Superior temporal gyrus (tissue), 1 donor: ENCODE measurements at regions not wholly inside any gene's neighbourhood (a gene's known extent, or its start where the extent isn't known, plus 50 kb on each side); places are given as distances from the start of the nearest gene placed in this dataset.
A peak's percentile ranks its signal among the peaks of the same experiment; 100 is the strongest.
"Not testable (repeated sequence)": the region's sequence is repeated elsewhere in the genome, so short reads cannot be mapped to it uniquely, and the experiment has no call there.

Experiments
- DNase-seq: peaks from one replicate; pipeline ENCODE4 v3.0.0-alpha.2; 2016; ENCODE audit errors: extremely low spot score

GRCh38 chr18:33854086-33854826 lies 276.2 kb downstream of the ASXL3 start:
- no peak for DNase-seq

DNA sequence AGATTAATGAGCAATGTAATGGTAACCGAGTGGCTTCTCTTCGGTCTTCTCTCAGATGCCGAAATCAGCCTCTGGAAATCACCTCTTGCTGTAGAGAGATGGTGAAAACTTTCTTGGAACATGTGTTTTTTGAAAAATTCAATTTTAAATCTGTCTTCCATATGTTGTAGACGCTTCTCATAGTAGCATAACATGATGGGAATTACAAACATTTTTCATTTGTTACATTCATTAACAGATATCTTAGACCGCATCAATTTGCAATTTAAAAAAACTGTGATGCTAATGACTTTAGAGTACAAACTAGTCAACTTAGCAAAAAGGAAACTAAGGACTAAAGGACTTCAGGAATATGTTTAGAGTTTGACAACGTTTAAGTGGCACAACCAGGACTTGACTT lies 275.2 kb downstream of the ASXL3 start:
- DNase-seq = no peak

DNA sequence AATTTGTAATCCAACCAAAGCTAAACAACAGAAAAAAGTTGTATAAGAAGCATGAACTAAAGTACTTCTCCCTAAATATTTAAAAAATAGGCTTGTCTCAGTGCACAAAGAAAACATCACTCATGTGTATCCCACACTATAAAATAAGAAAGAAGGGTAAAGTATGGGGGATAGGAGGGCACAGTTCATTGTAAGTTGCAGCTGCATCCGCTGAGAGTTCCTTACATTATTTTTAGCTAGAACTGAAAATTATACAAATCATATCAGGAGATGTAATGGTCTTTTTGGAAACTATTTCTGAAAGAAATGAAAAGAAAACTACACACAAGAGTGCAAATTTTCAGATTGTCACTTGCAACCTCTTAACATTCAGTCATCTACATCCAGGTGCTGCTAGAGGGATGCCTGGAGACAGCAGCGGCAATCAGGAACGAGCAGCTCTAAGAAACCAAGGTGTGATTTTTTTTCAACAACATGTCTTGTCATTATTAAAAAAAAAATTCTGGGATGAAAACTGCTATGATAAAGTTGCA lies 273.6 kb downstream of the ASXL3 start:
- DNase-seq = no peak

GRCh38 chr18:33849731-33850130 lies 271.7 kb downstream of the ASXL3 start:
- no peak for DNase-seq

- peak; percentile 37 for DNase-seq
Observed at GRCh38 chr18:33844232-33844631, 266.2 kb downstream of the ASXL3 start.

DNA sequence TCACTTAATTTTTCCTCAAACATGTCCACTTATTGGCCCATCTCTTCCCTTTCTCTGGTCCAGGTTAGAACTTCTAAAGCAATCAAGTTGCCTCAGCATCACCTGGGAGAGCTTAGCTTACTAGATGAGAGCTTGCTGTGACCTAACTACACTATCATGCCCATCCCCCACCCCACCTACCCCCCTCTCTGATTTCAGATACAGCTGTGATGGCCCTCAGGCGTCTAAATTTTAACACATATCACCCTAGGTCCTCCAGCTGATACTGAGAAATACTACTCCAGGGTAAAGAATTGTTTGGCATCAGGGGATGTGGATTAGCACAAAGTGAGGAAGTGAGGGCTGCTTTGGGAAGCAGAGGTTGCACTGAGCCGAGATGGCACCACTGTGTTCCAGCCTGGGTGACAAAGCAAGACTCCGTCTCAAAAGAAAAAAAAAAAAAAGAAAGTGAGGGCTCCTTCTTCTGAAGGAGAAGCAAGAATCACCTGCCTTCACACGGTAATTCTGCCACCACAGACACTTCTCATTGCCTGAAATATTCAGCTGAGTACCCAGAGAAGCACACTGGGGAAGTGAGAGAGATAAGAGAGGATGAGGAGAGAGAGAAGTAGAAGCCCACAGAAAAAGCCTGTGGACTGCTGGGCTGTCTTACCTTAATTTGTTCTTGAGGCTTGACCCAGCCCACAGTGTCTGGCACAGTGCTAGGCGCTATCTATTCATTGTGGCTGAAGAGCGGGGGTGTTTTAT lies 263.4 kb downstream of the ASXL3 start:
- no peak for DNase-seq

DNA sequence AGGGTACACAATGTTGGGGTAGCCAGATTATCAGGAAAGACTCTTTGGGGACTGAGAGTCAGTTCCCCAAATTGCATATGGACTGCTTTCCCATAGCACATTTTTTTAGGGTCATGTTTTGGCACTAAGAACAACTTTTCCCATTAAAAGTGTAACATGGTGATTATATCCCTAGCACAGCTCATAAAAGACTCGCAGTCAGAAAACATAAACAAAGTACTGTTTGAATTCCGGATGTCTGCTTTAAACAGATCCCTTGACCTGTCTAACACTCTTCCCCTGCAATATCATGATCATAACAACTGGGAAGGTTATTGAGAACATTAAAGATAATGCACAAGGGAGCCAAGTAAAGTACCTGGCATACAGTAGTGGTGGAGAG lies 262.2 kb downstream of the ASXL3 start:
- DNase-seq = no peak

DNA sequence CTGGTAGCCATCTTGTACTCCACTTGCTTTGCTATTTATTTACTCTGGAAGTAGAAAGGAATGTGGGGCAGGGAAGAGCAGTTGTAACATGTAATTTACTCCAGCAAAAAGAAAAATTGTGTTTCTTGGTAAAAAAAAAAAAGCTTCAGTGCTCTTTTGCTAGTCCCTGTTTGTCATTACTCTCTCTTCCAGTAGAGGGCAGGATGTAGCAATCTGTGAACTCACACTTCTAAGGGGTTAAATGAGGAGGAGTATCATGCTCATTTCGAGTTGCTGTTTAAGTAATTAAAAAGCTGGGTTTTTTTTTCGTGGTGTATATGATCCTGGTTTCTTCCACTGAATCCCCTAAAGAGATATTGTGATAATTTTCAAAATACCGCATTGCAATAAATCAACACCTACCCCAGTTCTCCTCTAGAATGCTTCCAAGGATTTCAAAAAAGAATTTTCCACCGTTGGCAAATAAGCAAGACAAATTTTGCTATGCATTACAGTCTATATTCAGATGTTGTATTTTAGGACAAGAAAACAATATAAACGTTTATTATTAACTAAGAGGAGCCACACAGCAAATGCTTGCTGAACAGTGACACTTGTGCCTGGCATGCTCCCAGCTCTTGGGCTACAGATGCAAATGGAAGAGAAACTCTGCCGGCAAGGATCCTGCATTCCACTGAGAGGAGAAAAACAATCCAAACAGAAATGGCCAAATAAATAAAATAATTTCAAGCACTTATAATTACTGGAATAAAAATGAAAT lies 261.6 kb downstream of the ASXL3 start:
- DNase-seq = peak; percentile 84

DNA sequence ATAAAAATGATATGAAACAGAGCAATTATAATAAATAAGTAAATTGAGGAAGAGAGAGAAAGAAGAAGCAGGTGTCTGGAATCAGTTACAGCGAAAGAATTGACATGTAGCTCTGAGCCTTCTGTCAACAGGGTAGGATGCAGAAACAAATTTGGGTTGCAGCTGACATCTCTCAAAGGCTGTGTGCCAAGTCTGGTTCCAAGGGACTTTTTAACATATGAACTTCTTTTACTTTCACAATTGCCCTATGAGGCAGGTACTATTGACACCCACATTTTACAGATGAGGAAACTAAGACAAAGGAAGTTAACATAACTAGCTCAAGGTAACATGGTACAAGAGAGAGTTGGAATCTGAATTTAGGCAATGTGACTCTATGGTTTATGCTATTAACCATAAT lies 260.0 kb downstream of the ASXL3 start:
- no peak for DNase-seq

DNA sequence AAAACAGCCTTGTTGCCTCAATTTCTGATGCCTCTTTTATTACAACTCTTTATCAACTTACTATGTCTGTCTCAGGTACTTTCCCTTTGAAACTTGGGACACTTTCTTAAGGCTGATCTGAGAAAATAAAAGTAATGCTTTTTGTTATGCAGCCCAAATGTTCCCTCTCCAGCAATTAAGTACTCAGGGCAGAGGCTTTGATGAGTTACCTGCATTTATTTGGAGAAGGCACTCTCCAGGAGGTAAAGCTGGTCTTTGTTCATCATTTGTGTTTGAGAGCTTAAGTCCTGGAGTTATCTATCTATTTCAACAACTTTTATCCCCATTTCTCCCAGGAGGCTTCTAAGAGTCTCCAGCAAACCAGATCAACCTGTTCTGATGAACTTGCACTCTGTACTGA lies 259.2 kb downstream of the ASXL3 start:
- DNase-seq = no peak

DNA sequence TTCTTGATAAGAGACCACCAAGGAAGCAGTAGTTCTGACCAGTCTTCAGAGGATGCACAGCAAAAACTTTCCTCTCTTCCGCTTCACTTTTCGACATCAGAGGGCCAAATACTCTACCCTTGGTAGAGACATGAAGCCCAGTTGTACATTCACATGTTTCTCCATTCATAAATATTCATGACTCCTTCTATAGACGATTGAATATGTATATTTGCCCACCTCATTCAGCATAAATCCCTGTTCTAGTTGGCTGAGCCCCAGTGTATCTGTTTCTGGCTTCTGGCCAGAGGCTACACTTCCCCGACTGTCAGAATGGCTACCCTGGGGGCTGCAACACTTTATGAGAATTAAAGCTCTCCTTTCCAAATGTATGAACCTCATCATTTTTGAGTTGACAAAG lies 258.5 kb downstream of the ASXL3 start:
- no peak for DNase-seq

- DNase-seq = no peak
Observed at GRCh38 chr18:33835419-33835818, 257.4 kb downstream of the ASXL3 start.

GRCh38 chr18:33833842-33834241 lies 255.8 kb downstream of the ASXL3 start:
- no peak for DNase-seq

GRCh38 chr18:33831424-33831823 lies 253.4 kb downstream of the ASXL3 start:
- no peak for DNase-seq

- no peak for DNase-seq
Observed at GRCh38 chr18:33830213-33830612, 252.2 kb downstream of the ASXL3 start.

DNA sequence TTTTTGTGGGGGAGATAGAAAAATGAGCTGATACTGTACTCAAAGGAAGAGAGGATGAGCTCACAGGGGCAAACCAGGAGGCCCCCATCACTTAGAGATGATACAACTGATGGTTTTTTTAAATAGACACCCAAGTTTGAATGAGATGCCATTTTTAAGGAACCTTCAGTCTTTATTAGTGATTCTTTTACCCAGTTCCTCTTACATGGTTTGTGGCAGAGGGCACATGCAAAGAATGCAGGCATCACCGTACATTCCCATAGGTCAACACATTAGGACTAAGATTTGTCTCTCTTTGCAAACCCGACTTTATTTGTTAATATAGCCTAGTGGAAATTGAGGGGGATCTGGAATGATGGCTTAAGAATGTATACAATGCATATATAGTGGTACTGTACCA lies 250.9 kb downstream of the ASXL3 start:
- no peak for DNase-seq

DNA sequence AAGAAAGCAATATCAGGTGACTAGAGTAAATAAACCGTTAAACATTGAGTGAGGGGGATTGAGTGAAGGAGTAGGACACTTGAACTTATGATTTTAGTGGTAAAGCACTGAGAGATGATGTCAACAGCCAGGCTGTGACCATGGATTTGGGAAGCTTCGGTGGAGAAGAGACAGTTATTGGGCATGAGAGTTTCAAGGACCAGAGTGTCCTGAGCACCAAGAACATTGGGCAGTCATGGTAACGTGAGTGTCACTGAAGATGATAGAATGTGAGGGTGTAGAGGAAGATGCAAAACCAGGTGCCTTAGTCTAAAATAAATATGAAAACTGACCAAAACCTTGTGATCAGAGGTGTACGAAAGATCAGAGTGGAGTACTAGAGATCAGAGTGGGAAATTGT lies 248.1 kb downstream of the ASXL3 start:
- DNase-seq = no peak

DNA sequence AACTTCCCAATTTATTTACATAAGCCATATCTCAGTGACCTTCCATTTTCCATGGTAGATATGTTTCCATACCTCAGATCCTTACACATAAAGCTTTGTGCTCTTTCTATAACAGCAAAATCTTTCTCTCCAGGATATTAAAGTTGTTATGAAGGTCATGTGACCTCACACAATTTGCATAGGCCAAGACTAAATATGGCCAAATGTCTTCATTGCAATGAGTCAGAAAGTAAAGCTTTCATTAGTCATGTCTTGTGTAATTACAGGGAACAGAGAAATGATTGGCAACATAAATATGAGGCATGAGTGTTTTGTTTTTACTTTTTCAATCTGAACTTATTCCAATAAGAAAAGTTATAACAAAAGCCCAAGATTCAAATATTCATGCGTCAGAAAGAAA lies 243.5 kb downstream of the ASXL3 start:
- DNase-seq = no peak

- DNase-seq = no peak
Observed at GRCh38 chr18:33820517-33821371, 242.7 kb downstream of the ASXL3 start.

DNA sequence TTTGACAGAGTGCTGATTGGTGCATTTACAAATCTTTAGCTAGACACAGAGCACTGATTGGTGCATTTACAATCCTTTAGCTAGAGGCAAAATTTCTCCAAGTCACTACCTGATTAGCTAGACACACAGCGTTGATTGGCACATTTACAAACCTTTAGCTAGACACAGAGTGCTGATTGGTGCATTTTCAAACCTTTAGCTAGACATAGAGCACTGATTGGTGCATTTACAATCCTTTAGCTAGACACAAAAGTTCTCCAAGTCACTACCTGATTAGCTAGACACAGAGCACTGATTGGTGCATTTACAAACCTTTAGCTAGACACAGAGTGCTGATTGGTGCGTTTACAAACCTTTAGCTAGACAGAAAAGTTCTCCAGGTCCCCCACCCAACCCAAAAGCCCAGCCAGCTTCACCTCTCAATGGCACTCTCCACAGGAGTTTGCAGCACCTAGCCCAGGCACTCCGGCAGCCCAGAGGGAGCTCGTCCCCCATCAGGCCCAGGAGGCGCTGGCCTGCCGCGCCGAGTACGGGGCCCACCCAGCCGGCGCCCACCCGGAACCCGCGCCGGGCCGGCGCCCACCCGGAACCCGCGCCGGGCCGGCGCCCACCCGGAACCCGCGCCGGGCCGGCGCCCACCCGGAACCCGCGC lies 241.8 kb downstream of the ASXL3 start:
- not testable (repeated sequence) for DNase-seq

- no peak for DNase-seq
Observed at GRCh38 chr18:33818145-33818544, 240.1 kb downstream of the ASXL3 start.
